ENCODE measurements at regions not wholly inside any gene's neighbourhood (a gene's known extent, or its start where the extent isn't known, plus 50 kb on each side); places are given as distances from the start of the nearest gene placed in this dataset.

GRCh38 chr12:20234474-20234873 lies 133.9 kb upstream of the PDE3A start:
- Histone ChIP-seq H3K4me3 (ENCODE audit: low read depth, low read length) (no peak overlapping the region), H3K36me3 (replicated peaks) (no peaks in the 10 kb centered on the region), H3K27me3 (replicated peaks) (no peaks in the 10 kb centered on the region), H3K27ac (no peak overlapping the region)
- DNase-seq: no peak
- in situ Hi-C loops (cut with HindIII; ENCODE audit: low pct_ligation_motif_present, low sequenced_read_pairs): no loop called here
- TF ChIP-seq CTCF (IDR thresholded peaks at IDR 0.05; ENCODE audit: low read depth, low read length, missing control alignments): no peak

- no peak for DNase-seq
- TF ChIP-seq CTCF (IDR thresholded peaks at IDR 0.05; ENCODE audit: low read depth, low read length, missing control alignments): no peak
- H3K36me3 ChIP-seq (replicated peaks): no peaks in the 10 kb centered on the region
- no peak overlapping the region for H3K27ac ChIP-seq
- in situ Hi-C loops (cut with HindIII; ENCODE audit: low pct_ligation_motif_present, low sequenced_read_pairs): no loop called here
- no peak overlapping the region for H3K4me3 ChIP-seq (ENCODE audit: low read depth, low read length)
- H3K27me3 ChIP-seq (replicated peaks): no peaks in the 10 kb centered on the region
Measured at GRCh38 chr12:20237091-20237490, 131.2 kb upstream of the PDE3A start.

- H3K36me3 ChIP-seq (replicated peaks): no peaks in the 10 kb centered on the region
- no peak overlapping the region for H3K27ac ChIP-seq
- H3K4me3 ChIP-seq (ENCODE audit: low read depth, low read length): no peak overlapping the region
- in situ Hi-C loops (cut with HindIII; ENCODE audit: low pct_ligation_motif_present, low sequenced_read_pairs): no loop called here
- TF ChIP-seq CTCF (IDR thresholded peaks at IDR 0.05; ENCODE audit: low read depth, low read length, missing control alignments): no peak
- H3K27me3 ChIP-seq (replicated peaks): no peaks in the 10 kb centered on the region
- no peak for DNase-seq
Measured at GRCh38 chr12:20245491-20245890, 122.8 kb upstream of the PDE3A start.

- Histone ChIP-seq H3K4me3 (ENCODE audit: low read depth, low read length) (no peak overlapping the region), H3K36me3 (replicated peaks) (no peaks in the 10 kb centered on the region), H3K27ac (no peak overlapping the region), H3K27me3 (replicated peaks) (no peaks in the 10 kb centered on the region)
- in situ Hi-C loops (cut with HindIII; ENCODE audit: low pct_ligation_motif_present, low sequenced_read_pairs): no loop called here
- no peak for TF ChIP-seq CTCF (IDR thresholded peaks at IDR 0.05; ENCODE audit: low read depth, low read length, missing control alignments)
- no peak for DNase-seq
Measured at GRCh38 chr12:20248646-20249045, 119.7 kb upstream of the PDE3A start.

- Histone ChIP-seq H3K27me3 (replicated peaks) (no peaks in the 10 kb centered on the region), H3K4me3 (ENCODE audit: low read depth, low read length) (no peak overlapping the region), H3K27ac (no peak overlapping the region), H3K36me3 (replicated peaks) (no peaks in the 10 kb centered on the region)
- DNase-seq: no peak
- TF ChIP-seq CTCF (IDR thresholded peaks at IDR 0.05; ENCODE audit: low read depth, low read length, missing control alignments): no peak
- in situ Hi-C loops (cut with HindIII; ENCODE audit: low pct_ligation_motif_present, low sequenced_read_pairs): no loop called here
Measured at GRCh38 chr12:20250761-20251160, 117.6 kb upstream of the PDE3A start.

GRCh38 chr12:20257311-20257710 lies 111.0 kb upstream of the PDE3A start:
- Histone ChIP-seq H3K27ac (no peak overlapping the region), H3K4me3 (ENCODE audit: low read depth, low read length) (no peak overlapping the region), H3K27me3 (replicated peaks) (no peaks in the 10 kb centered on the region), H3K36me3 (replicated peaks) (no peaks in the 10 kb centered on the region)
- DNase-seq: no peak
- in situ Hi-C loops (cut with HindIII; ENCODE audit: low pct_ligation_motif_present, low sequenced_read_pairs): no loop called here
- no peak for TF ChIP-seq CTCF (IDR thresholded peaks at IDR 0.05; ENCODE audit: low read depth, low read length, missing control alignments)

Measured in brain microvascular endothelial cell (primary cell).